ENCODE measurements at regions not wholly inside any gene's neighbourhood (a gene's known extent, or its start where the extent isn't known, plus 50 kb on each side); places are given as distances from the start of the nearest gene placed in this dataset.

GRCh38 chr4:152256996-152257395 is 278.9 kb downstream of the FBXW7 start:
- TF ChIP-seq POLR2A (IDR thresholded peaks at IDR 0.05; ENCODE audit: borderline replicate concordance, extremely low read depth, insufficient read depth, insufficient read length) (no peak), JUND (IDR thresholded peaks at IDR 0.05) (no peak), SIN3A (IDR thresholded peaks at IDR 0.05; ENCODE audit: low read depth) (no peak), CTCF (IDR thresholded peaks at IDR 0.05 in 2 of 3, conservative IDR thresholded peaks at IDR 0.05 in 1 of 3; ENCODE audit: borderline replicate concordance in 1 of 3, insufficient read depth in 1 of 3, low read depth in 2 of 3, low read length in 2 of 3) (no peak), ZFX (IDR thresholded peaks at IDR 0.05) (no peak), MAX (IDR thresholded peaks at IDR 0.05) (no peak), EGR1 (IDR thresholded peaks at IDR 0.05; ENCODE audit: low read depth) (no peak), CBX3 (IDR thresholded peaks at IDR 0.05; ENCODE audit: low read depth) (no peak), ELF1 (IDR thresholded peaks at IDR 0.05; ENCODE audit: borderline replicate concordance, low read depth) (no peak), SRF (IDR thresholded peaks at IDR 0.05; ENCODE audit: low read depth) (no peak), POLR2AphosphoS5 (IDR thresholded peaks at IDR 0.05; ENCODE audit: low read depth, low read length) (no peak), CEBPB (IDR thresholded peaks at IDR 0.05; ENCODE audit: low read depth) (no peak)
